NCI-H2029 treated with DMSO at 0.1 percent for 48 hours (cell line): ENCODE measurements at regions not wholly inside any gene's neighbourhood (a gene's known extent, or its start where the extent isn't known, plus 50 kb on each side); places are given as distances from the start of the nearest gene placed in this dataset.

ENCODE experiments used
- DNase-seq: peaks from one replicate; lab custom pipeline; 2025; lab: John Stamatoyannopoulos, UW

DNA sequence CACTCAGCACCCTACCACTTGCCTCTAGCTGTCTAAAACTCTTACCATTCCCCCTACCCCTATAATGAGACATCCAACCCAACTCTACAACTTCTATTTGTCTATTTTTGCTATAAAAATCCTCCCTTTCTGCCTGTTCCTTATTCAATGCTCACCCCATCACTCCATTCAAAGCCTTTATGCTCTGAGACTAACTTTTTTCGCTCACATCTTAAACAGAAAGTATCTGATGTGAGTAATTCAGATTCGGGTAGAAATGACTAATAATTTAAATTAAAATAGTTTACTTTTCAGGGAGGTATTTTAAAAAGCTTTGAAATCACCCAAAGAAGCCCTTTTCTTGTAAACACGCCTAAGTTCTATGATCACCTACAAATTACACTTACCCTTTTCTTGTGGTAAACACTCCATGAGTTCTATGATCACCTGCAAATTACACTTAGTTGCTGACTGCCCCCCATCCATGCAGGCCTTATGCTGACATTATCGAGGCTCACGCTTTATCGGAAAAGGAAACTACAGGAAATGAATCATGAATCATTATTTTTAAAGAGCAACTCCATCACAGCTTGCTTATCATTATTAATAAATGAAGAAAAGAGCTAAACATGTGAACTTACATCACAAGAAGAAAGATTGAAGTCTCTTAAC, 168.7 kb upstream of the PPP1R2C start:
- DNase-seq, result no peak

DNA sequence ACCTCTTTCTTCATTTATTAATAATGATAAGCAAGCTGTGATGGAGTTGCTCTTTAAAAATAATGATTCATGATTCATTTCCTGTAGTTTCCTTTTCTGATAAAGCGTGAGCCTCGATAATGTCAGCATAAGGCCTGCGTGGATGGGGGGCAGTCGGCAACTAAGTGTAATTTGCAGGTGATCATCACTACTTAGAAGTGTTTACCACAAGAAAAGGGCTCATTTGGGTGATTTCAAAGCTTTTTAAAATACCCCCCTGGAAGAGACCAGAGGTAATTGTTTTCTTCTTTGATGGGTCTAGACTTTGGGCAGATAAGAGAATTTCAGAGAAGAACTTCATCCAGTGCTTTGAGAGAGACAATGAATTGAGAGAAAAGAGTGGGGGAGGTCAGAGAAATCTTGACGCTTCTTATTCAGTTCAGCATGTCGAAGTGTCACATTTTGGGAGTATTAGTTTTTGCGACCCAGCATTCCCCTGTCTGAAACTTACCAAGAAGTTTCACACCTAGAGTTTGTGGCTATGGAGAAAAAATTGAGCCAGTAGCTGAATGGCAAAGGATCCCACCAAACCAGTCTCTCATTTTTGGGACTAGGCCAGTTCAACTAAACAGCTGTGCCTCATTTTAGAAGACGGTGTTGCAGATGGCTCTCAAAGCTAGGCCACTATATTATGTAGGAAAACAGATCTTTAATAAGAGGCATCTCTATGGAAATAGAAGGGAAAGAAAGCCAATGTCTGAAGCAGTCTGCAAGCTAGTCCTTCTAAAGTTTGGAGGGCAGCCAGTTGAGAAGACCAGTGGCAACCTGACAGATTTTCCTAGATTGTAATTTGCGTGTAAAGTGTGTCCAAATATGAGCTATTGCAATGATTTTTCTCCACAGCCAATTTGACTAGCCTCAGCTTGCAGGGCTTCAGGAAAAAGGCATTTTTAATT, 171.0 kb upstream of the PPP1R2C start:
- no peak for DNase-seq

DNA sequence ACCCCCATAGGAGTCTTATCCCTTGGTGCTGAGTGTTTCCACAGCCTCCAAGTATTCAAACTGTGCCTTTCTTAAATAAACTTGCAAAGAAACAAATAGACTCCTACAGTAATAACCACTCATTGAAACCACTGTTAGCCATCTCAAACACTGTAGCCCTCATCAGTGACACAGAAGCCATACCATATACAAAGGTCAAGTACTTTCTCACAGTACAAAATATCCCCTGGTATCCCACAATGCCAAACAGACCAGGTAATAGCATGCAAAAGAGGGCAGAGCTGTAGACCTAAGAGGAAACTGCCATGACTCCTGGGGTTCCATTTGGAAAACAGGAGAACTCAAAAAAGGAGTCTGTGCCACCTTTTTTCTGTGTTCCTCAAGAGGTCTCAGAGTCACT, 173.8 kb upstream of the PPP1R2C start:
- no peak for DNase-seq

DNA sequence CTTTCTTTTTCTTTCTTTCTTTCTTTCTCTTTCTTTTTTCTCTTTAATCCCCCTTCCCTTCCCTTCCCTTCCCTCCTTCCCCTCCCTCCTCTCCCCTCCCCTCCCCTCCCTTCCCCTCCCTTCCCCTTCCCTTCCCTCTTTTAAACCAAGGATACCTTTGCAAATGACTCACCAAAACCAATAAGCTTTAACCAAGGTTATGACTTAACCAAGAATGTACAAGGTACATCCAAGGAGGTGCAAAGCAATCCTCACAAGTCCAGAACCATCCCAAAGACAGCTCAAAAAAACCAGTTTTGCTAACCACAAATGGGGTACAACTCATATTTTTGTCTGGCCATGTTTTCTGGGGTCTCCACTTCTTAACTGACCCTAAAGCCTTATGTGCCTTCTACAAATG, 174.7 kb upstream of the PPP1R2C start:
- no peak for DNase-seq

DNA sequence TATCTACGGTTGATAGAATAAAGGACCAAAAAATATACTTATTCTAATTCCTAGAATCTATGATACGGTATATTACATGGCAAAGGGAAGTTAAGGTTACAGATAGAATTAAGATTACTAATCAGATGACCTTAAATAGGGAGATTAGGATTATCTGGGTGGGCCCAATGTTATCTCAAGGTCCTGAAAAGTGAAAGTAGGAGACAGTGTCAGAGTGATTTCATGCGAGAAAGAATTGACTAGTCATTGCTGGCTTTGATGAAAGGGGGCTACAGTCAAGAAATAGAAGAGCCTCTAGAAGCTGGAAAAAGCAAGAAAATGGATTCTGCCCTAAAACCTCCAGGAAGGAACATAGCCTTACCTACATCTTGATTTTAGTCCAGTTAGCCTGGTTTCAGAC, 176.9 kb upstream of the PPP1R2C start:
- DNase-seq, result no peak

DNA sequence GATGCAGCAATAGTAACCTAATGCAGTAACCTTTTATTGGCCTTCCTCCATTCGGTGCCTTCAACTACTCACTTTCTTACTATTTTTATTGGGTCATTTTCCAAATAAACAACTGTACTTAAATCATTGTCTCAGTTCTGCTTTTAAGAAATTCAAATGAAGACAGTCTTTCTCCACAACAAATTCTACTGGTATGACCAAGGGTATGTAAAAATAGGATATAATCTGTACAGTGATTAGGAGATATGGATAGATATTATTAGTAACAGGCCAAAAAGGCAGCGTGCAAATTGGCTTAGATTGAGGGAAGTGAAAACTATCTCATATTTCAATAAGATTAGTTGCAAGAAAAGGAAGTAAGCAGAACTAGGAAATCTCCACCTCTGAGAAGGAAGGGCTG, 177.4 kb upstream of the PPP1R2C start:
- no peak for DNase-seq

DNA sequence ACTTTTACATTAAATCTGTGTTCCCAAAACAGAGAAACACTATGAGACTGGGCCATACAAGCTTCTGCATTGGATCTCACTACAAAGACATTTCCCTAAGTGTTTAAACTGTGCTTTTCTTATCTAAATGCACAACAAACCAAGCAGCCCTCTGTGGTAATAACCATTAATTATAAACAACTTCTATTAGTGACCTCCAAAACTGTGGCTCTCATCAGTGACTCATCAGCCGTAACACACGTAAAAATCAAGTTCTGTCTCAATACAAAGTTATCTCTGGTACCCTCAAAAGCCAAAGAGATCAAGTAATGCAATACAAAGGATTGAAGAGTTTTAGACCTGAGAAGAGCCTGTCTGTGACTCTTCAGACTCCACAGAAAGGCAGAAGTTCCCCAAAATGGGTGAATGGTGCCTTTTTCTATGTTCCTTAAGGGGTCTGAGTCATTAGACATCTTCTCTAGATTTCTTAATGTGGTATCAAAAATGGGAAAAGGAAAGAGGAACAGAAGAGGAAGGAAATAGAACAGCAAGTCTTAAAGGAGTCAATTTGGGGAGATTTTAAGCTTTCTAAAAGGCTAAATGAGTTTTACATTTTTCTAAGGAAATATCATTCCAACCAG, 189.8 kb upstream of the PPP1R2C start:
- no peak for DNase-seq

DNA sequence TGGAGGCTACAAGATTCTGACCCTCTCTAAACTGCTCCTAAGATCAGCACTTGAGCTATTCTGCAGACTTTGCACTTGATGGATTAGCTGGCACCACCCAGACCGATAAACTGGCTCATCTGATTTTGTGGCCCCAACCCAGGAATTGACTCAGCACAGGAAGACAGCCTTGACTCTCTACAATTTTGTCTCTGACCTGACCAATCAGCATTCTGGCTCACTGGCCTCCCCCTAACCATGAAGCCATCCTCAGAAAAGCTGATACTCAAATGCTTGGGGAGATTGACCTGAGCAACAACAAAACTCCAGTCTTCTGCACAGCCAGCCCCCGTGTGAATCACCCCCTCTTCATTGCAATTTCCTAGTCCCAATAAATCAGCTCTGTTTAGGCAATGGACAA, 195.4 kb upstream of the PPP1R2C start:
- DNase-seq, result no peak

DNA sequence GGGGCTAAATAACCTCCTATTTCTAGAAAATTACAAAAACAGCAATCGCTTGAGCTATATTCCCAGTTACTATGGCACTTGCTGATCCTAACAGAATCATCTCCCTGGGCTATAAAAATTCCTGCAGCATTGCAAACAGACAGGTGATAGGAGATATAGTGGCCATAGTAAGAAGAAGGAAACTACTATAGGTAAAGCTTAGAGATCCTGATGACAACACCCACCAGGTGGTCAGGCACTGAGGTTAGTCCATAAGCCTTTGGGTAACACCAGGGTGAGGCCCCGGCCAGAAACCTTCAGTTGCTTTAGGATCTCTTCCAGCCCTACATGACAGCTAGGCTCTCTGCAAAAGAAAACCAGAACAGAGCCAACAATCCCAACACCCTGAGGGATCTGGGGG, 197.9 kb upstream of the PPP1R2C start:
- no peak for DNase-seq

DNA sequence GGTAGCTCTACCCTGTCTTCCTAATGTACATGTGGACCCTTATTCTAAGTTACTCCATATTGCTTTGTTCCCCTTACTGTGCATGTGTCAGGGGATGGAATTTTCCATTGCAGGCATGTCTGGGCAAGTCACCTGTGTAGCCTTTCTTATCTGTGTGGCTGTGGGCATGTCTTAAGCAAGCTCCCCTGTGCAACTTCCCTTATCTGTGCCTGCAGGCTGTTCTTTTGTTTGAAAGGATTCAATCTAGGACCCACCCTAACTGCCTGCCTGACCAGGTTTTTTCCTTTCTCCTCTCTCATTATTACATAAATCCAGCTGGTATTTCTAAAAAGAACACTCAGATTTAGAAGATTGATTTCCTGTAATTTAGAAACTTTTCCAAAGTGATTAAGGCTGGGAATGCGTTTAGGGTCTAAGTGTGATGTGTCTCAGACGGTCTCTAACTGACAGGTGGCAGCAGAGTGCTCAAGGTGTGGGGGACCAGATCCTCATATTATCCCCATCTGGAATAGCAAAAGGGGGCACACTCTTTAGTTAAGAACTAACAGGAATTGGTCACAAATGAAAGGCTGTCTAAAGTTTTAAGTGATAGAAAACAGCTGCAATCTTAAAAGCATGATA, 198.9 kb upstream of the PPP1R2C start:
- DNase-seq, result no peak

DNA sequence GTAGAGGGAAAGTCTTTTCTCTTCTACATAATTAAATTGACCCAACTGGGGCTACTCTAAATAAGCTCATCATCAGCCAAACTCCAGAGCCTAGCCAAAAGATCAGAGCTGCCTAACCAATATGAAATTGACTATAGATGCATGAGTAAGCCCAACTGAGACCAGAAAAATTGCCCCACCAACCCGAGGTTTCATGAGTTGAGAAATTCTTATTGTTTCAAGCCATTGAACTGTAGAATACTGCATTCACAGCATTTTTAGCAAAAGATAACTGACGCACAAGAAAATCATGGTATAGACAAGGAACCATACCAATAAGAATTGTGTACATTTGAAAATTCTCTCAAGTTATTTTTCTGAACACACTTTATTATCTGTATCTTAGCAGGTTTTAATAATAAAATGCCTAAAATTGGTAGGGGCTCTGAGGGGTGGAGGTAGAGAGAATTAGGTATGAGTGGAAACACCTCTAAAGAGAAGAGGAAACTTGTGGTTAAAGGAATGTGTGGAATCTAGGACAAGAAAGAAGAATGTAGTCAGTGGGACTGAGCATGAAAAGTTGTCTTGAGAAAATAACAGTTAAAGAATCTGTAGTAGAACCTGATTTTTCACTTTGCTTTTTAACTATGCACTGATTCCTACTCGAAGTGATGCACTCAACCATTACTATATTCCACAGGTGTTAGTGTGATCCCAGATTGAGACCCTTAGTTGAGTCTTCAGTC, 200.9 kb upstream of the PPP1R2C start:
- DNase-seq, result no peak

DNA sequence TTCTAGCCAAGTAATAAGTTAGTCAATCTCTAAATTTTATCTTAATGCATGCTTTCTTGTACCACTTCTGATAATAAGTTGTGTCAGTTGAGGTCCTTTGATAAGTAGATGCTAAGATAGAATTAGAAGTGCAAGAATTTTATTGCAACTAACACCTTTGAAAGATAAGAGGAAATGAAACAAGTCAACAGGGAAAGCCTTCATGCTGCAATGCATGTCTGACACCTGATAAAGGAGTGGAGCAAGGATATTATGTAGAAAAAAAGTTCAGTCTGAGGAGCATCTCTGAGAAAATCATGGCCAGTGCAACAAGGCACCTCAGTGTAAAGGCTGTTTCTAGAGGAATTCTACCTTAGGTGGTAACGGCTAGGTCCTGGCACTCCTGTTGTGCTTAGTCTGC, 210.7 kb upstream of the PPP1R2C start:
- no peak for DNase-seq

DNA sequence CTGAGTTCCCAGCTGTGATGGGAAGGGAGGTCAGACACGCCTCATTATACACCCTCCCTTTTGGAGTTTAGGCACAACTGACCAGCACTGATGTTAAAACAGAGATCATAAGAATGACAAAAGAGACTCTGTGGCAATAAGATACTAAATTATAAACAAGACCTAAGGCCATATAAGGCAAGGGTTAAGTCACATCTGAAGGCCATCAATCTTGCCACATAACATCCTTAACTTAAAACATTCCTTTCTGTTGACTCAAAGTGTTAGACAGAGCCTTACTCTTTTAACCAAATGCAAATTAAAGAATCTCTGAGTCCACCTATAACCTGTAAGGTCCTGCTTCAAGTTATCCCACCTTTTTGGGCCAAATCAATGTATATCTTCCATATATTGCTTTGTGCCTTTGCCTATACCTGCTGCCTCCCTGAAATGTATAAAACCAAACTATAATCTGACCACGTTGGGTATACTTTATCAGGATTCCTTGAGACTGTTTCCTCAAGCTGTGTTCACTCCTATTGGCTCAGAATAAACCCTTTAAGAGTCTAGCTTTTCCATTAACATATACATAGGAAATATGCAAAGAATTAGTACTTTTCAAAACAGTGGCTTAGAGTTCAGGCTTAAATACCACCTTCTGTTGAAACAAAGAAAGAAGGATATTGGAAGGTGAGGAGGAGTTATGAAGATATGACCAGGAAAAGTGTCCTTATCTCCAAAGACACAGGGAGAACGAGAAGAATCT, 214.4 kb upstream of the PPP1R2C start:
- DNase-seq, result no peak

DNA sequence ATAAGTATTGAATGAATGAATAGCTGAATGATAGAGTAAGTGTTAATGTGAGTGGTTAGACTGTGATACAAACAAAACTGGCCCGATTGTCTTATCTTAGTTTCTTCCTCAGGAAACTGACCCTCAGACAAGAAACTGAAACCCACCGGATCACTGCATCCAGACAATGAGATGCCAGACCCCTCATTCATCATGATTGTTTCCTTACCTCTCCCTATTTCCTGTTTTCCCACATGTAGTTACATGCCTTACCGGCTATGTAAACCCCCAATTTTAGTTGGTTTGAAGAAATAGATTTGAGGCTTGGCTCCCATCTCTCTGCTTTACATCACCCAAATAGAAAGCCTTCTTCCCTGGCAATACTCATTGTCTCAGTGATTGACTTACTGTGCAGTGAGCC, 218.9 kb upstream of the PPP1R2C start:
- no peak for DNase-seq

DNA sequence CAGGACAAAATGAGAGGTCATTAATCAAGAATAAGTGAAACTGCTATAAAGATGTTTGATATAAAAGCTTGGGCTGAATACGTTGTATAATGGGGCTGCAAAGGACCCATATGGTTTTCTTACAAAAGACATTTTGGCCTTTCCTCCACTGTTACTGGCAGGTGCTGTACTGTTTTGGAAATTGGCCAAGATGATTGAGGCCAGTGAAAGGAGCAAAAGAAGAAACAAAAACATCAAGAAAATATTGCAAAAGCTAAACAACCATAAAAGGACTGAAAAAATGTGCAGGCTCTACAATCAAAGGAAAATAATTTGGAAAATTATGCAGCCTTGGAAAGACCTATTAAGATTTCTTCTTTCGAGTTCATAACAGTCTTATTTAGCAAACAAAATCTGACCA, 222.2 kb upstream of the PPP1R2C start:
- no peak for DNase-seq

DNA sequence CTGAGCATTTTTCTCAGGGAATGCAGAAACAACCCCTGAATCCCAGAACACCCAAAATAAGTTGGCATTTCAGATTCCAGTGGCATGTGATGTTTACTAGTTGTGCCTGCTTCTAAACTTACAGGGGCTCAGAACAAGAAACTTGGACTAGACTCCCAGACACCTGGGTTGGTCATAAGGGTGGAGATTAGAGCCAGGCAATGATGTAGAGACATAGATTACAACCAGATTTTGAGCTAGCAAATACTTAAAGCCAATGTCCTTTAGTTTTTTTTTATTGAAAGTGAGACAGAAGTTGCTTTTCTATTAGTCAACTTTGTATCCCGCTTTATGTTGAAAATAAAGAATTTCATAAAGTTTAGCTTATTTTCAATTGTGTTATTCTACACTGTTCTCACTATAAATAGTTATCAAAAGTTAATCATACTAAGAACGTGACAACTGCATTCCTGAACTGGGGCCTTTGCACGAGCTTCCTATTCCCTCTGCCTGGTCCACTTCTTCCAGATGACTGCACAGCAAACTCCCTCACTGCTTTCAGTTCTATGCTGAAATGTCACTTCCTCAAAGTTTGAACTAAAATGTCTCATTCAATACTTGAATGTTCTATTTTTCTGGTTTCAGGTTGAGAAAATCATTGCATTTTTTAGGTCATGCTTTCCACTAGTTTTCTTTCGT, 224.7 kb upstream of the PPP1R2C start:
- no peak for DNase-seq

DNA sequence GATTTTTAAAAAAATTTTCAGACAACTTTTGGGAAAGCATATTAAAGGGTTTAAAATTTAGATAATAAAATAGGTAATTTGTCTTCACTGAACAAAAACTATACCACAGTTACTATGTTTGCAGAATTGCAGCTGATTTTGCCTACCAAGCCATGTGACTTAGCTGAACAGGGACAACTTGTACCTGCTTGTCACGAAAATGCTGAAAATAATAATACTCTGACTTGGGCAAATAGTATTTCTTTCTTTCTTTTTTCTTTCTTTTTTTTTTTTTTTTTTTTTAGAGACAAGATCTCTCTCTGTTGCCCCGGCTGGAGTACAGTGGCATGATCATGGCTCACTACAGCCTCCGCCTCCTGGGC, 225.2 kb upstream of the PPP1R2C start:
- no peak for DNase-seq

DNA sequence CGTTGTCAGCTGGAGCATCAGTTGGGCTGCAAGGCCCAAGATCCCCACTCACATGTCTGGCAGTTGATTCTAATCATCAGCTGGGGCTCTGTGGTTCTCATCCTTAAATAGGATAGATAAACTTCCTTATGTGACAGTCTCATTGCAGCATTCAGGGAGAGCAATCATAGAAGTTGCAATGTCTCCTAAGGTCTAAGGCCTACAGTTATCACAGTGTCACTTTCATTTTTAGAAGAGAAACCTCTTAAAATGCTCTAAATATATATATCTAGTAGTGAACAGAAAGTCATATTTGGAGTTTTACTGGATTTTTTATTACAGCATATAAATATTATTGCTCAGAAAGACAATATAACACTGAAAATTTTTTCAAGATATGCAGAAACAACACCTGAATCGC, 226.0 kb upstream of the PPP1R2C start:
- DNase-seq, result no peak

DNA sequence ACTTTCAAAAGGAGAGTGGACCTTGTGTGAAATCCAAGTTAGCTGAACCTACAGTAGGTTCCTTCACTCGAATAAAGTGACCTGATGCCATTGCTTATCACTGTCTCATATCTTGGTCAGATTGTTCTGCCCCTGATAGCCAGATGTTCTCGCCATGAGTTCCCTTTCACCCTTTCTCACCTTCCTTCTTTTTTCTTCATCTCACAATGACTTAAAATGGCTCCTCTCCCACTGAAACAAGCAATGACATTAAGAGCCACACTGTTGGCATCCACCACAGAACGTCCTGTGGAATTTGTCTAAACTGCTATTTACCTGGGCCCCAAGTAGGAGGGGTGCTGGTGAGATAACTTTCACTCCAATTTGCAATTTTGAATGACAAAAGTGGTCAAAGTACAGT, 227.6 kb upstream of the PPP1R2C start:
- DNase-seq, result no peak

DNA sequence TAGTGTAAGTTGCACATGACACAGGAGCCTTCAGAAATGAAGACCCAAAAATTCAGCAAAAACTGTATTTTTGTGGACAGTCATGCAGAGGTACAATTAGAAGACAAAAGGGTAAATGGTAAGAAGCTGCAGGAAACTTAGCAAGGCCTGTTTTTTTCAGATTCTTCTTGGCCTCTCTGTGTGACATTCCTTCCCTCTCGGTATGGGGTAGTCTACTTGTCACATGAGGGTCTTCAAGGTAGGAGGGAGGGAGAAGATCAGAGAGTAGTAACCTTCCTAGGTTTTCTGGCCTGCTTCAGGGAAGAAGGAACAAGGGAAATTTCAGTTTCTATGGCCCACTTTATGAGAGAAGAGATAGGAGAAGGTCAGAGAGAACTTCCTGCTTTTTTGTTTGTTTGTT, 230.4 kb upstream of the PPP1R2C start:
- no peak for DNase-seq

DNA sequence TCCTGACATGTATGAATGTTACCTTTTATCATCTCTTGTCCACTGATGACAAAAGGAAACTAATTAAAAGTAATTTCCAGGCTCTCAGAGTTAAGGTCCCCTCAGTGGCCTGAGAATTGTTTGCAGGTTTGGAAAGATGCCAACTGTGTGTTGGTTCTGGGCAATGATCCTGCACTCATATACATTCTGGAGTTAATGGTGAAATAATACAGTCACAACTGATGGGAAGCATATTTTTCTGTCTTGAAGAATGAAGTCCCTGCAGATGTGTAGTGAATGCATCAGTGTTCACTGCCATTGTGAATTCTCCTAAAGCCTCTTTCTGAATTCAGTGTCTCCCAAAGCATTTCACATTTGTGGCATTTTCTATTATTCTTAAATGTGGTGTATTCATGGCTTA, 238.1 kb upstream of the PPP1R2C start:
- DNase-seq, result no peak
